ENCODE measurements at regions not wholly inside any gene's neighbourhood (a gene's known extent, or its start where the extent isn't known, plus 50 kb on each side); places are given as distances from the start of the nearest gene placed in this dataset.

DNA sequence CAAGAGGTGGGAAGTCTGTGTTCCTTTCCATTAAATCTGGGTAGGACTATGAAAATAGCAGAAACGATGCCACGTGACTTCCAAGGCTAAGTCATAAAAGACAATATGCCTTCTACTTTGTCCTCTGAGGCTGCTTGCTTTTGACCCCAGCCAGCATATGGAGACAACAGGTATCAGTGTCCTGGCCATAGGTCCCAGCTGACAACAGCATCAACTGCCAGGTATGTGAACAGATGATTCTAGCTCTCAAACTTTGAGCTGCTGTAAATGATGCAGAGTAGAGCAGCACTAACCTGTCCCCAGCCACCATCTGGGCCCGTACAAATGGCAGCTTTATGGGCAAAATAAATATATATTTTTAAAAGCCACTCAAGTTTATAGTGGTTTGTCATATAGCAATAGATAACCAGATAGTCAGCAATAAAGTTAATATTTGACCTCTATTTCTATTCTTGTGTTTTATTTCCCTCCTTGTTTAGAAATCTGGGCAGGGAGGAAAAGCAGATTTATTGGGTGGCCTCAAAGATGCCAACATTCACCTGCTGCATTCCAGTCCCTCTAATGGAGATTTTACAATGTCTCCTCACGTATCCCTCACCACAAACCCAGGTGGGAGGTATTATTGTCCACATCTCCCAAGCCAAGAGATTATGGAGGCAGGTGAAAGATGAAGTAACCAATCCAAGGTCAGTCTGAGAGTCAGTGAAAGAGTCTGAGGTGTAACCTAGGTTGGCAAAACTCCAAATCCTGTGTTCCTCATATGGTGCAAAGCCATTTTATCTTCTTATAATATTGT lies 209.6 kb upstream of the LARGE1 start:
- no peak for FAIRE-seq
- no peak for DNase-seq (ENCODE audit: insufficient read length, low spot score)

DNA sequence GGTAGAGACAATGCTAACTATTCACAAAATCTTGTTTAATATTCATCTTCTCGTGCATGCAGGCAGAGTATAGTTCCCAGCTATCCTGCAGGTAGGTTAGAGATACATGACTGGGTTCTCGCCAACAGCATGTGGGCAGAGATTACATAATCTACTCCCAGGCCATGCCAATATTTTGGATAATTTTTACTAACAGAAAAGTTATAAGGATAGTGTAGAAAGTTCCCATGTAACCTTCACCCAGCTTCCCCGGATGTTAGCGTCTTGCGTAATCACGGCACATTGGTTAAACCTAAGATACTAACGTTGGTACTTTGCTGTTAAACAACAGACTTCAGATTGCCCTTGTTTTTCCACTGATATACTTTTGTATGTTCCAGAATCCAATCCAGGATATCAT lies 215.5 kb upstream of the LARGE1 start:
- DNase-seq (ENCODE audit: insufficient read length, low spot score) = no peak
- no peak for FAIRE-seq

DNA sequence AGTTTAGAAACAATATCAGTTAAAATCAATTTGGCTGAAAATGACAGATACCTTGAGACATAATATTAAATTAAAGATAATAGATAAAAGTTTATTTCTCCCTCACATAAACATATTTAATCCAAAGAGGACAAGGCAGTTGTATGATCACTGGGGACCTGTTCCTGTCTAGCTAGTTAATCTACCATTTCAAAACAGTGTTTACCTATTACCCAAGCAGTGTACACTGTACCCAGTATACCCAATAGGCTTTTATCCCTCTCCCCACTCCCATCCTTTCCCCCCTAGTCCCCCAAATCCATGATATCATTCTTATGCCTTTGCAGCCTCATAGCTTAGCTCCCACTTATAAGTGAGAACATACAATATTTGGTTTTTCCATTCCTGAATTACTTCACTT lies 229.7 kb upstream of the LARGE1 start:
- FAIRE-seq (no peak), DNase-seq (ENCODE audit: insufficient read length, low spot score) (no peak)

DNA sequence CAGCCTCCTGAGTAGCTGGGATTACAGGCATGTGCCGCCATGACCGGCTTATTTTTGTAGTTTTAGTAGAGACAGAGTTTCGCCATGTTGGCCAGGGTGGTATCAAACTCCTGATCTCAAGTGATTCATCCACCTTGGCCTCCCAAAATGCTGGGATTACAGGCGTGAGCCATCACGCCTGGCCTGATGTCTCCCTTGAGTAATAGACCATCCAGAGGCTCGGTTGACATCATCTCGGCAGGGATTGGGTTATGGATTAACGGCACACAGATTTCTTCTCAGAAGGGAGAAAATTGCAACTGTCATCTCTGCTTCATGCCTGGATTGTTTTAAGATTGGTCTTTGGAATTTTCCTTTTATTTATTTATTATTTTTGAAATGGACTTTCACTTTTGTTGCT lies 239.2 kb upstream of the LARGE1 start:
- DNase-seq (ENCODE audit: insufficient read length, low spot score) (no peak), FAIRE-seq (no peak)

DNA sequence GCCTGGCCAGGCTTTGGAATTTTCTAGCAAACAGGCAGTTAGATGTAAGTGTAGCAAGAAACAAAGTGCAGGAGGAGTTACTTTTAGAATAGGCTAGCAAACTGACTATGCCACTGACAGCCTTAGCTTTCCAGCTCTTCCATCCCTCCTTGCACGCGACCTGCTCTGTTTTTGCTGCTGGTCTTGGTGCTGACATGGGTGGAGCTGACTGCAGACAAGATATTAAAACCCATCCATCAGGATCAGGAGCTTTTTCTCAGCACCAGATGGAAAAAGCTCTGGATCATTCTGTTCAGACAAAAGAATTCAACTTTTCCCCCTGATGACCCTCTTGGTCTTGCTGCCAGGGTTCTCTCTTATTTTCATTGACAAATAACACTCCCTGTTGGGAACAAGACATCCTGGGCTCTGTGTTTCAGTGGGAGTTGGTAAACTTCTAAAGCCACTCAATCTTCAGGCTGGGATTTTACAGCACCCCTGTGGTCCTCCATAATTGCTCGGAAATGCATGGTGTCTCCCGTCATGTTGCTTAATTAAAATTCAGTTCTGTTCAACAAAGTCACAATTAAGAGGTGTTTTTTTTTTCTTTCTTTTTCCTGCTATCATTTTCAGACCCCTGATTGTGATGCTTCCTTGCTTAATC lies 240.0 kb upstream of the LARGE1 start:
- no peak for FAIRE-seq
- no peak for DNase-seq (ENCODE audit: insufficient read length, low spot score)

DNA sequence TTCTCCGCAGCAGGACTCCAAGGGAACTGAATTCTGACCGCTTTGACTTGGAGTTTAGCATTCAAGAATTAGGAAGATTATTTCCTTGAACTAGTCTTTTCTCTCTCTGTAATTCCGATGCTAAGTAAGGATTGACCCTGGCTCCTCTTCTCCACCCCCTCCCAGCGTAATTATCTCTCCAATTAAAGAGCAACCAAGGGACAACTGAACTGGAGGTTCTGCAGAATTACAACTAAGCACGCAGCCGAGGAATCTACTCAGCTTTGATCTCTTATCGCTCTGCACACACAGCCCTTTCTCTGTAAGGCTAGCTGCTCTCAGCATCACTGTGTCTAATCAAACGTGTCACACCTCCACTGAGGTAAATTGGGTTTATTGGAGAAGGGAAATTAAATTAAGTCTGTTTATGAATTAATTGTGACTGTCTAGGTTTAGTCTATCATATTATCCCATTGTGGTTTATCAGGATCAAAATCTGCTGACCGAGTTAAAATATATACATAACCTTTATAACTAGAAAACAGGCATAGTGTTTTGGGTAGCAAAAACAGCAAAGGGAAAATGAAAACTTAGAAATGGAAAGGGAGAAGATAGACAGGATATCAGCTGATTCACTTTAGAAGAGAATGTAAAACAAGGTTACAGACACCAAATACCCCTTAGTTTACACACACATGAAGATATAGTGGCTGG lies 241.3 kb upstream of the LARGE1 start:
- FAIRE-seq (no peak), DNase-seq (ENCODE audit: insufficient read length, low spot score) (no peak)

DNA sequence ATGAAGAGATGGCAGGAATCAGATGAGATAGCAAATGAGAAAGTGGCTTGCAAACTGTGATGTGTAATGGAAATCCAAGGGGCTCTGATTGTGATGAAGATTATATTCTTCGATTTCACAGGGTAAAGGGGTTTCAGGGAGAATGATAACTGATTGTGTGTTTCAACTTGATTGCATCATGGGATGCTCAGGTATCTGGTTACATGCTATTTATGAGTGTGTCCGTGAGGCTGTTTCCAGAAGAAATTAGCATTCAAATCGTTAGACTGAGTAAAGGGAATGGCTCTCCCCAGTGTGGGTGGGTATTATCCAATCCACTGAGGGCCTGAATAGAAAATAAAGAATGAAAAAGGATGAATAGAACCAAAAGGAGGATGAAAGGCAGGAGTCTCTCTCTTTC lies 278.7 kb upstream of the LARGE1 start:
- no peak for FAIRE-seq
- no peak for DNase-seq (ENCODE audit: insufficient read length, low spot score)

DNA sequence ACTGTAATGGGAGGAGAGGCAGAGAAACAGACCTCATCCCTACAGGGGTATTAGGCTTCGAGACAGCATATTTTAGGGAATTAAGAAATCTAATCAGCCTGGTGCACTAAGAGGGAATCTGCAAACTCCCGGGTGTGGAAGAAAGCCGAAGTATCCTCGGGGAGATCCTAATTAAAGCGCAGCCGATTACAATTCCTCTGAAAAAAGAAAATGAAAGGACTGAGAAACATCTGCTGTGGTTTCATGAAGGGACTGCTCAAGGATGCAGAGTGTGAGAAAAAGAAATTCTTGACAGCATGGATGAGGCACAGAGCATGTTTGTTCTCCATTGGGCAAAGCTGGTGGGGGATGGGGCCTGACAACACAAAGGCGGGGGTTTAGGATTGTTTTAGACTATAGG lies 290.0 kb upstream of the LARGE1 start:
- FAIRE-seq (no peak), DNase-seq (ENCODE audit: insufficient read length, low spot score) (no peak)

DNA sequence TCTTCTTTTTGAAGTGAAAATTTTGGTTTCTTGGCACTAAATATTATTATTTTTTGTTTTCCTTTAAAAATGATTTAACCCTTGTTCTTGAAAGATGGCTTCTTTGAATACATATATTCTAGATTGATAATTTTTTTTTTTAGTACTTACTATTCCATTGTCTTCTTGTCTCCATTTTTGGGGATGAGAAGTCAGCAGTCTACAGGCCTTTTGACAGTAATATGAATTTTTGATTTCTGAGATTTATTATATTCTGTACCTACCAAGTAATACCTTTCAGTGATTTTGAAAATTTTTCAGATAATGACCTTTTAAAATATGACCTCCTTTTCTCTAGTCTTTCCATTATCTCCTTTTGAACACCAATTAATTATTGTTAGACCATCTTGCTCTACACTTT lies 294.1 kb upstream of the LARGE1 start:
- DNase-seq (ENCODE audit: insufficient read length, low spot score) = no peak
- FAIRE-seq = no peak

DNA sequence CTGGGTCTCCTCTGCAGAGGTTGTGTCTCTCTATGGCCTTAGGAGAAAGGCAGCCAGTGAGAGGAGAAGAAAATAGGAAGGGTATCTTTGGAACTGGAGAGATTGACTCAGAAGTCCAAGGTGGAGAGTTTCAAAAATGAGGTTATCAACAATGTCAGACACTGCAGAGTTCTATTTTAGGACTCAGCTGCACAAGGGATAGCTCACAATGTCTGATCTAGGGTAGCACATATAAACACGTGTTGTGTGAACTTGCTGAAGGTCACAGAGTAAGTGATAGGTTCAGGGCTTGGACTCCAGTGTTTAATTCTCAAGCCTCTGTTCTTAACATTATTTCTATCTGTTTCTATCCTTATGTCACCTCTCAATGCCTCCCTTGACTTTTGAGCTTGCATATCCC lies 305.0 kb upstream of the LARGE1 start:
- no peak for DNase-seq (ENCODE audit: insufficient read length, low spot score)
- FAIRE-seq = no peak

DNA sequence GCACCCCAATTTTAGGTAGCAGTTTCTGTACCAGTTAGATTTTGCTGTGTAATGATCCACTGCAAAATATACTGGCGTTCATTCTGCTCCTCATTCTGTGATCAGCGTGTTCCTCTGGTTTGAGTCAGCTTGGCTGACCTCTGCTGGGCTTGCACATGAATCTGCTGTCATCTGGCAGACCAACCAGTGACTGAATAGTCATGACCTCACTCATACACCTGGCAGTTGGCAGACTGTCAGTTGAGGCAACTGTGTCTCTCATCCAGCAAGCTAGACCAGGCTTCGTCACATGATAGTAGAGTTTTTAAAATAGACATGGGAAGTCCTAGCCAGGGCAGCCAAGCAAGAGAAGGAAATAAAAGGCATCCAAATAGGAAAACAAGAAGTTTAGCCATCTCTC lies 316.3 kb upstream of the LARGE1 start:
- DNase-seq (ENCODE audit: insufficient read length, low spot score) (no peak), FAIRE-seq (no peak)

DNA sequence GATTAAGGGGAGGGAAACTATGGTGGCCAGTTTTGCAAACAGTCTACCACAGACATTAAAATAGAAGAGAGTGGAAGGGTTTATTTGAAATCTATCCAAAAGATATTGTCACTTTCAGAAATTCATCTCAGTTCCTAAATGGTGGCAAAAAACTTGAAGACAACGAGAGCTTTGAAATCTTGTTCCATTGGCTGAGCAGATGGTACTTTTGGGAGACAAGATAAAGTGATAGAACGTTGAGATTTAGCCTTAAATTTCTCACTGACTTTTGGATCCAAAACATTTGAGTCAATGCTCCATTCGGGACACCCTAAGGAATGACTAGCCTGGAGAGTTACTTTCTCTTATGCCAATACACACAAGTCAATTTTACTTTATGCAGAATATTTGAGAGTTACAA lies 319.1 kb upstream of the LARGE1 start:
- no peak for FAIRE-seq

DNA sequence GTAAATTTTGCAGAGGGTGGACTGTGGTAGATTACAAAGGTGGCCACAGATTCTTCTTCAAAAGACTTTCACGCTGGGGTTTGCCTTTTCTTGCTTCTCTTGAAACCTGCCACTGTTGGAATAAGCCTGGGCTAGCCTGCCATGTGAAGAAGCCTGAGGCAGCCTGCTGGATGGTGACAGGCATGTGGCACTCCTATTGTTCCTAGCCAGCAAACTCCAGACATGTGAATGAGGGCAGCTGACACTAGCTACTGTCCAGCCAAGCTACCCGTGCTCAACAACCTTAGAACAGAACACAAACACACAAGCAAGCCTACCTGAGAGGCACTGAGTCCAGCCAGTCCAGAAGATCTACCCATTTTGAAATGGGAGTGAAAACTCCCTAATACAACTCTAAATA lies 322.7 kb upstream of the LARGE1 start:
- no peak for FAIRE-seq
- DNase-seq (ENCODE audit: insufficient read length, low spot score) = no peak

More for the DNA sequence above, 319.1 kb upstream of the LARGE1 start:
- DNase-seq (ENCODE audit: insufficient read length, low spot score) = no peak

DNA sequence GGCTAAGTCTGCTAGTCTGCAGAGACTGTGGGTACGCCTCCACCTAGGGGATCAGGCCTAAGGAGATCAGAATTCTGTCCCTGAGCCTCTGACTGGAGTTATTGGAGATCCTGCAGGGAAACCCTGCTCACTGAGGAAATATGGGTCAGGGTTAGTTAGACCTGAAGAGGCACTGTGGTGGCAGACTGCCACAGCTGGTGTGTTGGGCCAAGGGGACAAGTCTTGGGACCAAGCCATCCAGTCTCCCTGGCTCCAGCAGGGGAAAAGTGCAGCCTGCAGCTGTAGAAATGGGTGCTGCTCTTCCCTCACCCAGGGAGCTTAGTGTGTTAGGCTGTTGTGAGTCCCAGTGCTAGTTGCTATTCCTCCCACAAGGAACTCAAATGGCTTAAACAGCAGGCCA lies 334.8 kb upstream of the LARGE1 start:
- DNase-seq (ENCODE audit: insufficient read length, low spot score) (no peak), FAIRE-seq (no peak)

DNA sequence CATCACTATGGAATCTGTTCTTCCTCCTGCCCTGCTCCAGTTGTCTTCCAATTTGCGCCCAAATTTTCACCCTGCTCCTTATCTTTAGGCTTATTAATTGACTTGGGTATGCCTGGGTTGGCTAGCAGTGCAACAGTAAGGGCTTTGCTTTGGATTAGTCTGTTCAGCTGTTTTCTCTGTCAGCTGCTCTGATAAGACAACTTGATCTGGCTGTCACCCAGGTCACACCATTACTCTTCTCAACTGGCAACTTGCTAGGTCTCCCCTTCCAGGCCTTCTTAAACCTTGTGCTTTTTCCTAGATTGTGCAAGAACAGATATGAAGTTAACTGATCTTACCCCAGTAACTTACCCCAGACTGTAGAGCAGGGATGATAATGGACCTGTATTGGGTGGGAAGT lies 357.8 kb upstream of the LARGE1 start:
- DNase-seq (ENCODE audit: insufficient read length, low spot score) (no peak), FAIRE-seq (no peak)

DNA sequence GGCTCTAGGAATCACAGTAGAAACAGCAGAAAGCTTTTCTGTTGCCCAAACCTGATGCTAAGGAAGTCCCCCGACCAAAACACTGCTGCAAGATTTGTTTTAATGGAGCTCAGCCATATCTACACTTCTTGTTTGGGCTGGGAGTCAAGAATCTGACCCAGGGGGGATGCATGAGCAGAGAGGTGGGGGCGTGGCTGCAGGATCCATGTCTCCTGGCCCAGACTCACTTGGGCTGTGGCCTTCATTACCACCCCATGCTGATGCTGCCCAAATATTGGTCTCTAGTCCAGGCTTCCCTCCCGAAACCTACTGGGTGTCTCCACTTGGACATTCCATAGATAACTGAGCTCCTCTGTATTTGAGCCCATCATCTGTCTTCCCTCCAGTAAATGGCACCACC lies 361.5 kb upstream of the LARGE1 start:
- no peak for FAIRE-seq
- DNase-seq (ENCODE audit: insufficient read length, low spot score) = no peak

DNA sequence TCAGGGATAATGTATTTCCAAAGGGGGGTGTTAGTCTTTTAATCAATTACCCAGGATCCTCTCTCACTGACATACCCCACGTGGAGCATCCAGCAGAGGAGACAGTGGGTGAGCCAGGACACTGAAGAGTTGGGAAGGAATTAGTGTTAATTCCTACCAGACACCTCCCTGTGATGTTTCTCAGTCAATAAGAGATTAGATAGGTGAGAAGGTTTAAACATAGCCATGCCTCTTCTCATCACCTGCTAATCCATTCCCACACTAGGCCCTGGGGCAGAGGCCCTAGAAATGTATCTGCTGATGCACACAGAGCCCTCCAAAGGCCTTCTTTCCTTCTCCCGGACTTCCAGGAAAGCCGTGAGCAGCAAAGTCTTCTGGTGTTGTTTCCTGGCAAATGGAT lies 363.6 kb upstream of the LARGE1 start:
- FAIRE-seq (no peak), DNase-seq (ENCODE audit: insufficient read length, low spot score) (no peak)

DNA sequence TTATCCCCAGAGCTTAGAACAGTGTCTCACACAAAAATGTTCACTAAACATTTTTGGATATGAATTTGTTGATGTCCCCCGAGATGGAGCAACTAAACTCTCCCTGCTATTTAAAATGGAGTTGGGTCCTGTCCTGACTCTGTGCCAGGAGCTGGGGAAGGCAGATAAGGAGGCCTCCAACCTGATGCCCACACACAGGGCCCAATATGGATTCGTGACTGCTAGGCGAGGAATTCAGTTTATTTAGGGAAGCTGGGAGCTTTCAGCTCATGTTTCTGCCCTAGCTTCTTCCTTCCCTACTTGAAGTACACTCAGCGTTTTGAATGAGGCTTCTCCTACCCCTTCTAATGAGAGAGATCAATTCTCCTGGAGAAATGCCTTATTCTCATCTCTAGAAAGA lies 373.0 kb upstream of the LARGE1 start:
- no peak for FAIRE-seq

DNA sequence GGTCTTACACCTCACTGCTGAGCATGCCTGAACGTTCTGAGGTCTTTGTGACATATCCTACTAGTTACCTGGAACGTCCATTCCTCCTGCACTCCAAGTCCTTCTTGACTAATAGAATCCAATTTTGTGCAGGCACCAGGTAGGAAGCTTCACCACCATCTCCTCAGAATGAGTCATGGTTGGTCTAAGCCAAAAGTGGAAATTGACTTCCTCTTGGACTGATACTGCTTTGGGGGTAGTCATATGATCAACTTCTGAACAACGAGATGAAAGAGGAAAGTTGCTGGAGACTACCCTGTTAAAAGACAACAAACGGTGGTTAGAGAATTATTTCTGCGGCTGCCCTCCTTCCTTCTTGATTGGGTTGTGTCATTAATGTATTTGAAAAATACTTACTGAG lies 374.2 kb upstream of the LARGE1 start:
- DNase-seq (ENCODE audit: insufficient read length, low spot score) = no peak
- FAIRE-seq = no peak

More for the DNA sequence above, 373.0 kb upstream of the LARGE1 start:
- no peak for DNase-seq (ENCODE audit: insufficient read length, low spot score)

DNA sequence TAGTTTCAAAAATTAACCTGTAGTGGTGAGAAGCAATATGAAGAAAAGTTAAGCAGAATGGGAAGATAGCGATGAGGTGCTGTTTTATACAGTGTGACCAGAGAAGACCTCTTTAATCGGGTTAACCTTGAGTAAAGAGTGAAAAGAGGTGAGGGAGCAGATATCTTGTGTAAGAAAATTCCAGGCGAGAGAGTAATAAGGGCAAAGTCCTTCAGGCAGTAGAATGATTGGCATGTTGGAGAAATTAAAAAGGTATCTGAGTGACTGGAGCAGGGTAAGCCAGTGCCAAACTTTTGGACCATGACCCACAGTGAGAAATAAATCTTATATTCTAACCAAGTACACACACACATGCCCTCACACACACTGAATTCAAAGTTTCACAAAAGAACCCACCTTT lies 374.7 kb upstream of the LARGE1 start:
- FAIRE-seq (no peak), DNase-seq (ENCODE audit: insufficient read length, low spot score) (no peak)

DNA sequence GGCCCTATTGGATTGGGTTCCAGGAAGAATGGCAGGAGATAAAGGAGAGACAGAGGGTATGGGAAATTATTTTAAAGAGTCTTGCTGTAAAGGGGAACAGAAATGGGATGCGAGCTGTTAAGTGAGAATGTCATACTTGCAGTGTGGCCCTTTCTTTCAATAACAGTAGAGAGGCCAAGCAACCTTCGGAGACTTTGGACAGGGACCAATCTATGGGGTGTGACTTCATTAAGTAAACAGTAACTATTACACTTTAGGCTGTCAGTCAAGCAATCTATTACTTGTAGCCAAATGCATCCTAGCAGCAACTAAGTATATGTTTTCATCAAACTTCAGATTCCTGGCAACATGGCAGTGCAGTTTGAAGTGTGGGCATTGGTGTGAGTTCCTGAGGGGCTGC lies 376.2 kb upstream of the LARGE1 start:
- DNase-seq (ENCODE audit: insufficient read length, low spot score) = no peak
- FAIRE-seq = no peak

DNA sequence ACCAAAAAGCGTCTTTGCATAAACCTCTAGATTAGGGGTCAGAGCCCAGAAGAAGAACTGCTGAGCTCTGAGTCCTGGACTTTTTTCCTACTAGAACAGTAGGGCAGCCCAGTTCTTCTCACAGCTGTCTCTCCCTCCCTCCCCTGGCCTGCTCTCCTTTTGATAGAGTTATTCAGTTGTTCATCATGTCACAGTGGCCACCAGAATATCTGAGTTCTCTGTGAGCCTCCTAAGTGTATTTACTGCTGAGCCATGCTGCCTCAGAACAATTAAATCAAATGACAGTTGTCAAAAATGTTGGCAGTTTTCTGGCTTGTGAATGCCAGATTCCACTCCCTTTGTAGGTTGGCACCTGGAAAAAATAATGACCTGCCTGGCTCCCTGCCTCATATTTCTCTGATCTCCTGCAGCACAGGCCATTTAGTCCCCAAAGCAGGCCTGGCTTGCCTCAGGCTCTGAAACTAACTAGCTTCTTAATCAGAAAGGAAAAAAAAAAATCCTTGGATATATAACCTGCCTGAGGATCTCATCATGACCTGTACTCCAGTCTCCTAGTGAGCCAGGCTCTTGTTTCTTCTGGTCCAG lies 377.4 kb upstream of the LARGE1 start:
- no peak for DNase-seq (ENCODE audit: insufficient read length, low spot score)
- no peak for FAIRE-seq
